Activated CD4-positive, alpha-beta T cell treated with anti-CD3 and anti-CD28 coated beads, Interleukin-2, Interleukin-6, amounts not matched to agents 100 ng/mL and 50 ng/mL, durations not matched to agents 16 hours and 8 hours (primary cell): ENCODE measurements at regions not wholly inside any gene's neighbourhood (a gene's known extent, or its start where the extent isn't known, plus 50 kb on each side); places are given as distances from the start of the nearest gene placed in this dataset.
A peak's percentile ranks its signal among the peaks of the same experiment; 100 is the strongest.

Experiments
- DNase-seq: peaks from one replicate; pipeline ENCODE4 v3.0.0-alpha.2; 2020

DNA sequence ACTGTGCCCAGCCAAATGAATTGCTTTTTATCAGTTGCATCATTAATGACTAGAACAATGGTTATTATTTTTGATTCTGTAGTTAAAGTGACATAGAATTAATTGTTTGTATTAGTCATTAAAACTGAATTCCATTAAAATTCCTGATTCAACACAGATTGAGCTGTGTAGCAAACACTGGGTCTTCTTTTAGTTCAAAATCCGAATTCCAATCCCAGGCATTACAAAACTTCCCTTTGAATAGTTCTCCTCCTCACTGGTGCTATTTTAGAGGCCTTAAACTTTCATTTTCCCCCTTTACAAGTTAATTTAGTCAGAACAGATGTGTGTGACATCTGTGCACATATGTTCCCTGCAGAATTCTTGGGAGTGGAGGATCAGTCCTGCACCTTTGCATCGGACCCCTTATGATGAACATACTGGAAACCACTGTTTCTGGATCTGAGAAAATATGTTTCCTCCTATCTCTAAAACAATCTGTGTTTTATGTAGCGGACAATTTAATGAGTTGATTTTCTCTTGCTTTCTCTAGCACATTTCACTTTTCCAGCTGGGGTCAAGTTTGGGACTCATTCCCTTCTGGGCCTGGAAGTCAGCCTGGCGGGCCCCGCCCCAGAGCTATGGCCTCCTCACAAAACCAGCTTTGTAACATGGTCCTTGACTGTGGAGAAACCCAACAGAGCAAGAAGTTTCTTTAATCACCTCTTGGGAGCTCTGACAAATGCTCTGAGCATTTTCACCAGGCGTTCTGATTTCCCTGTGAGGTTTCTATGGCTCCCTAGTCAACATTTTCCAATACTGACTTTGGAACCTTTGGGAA is 87.9 kb upstream of the MAMDC2 start:
- no peak for DNase-seq

- no peak for DNase-seq
Observed at GRCh38 chr9:69961843-69962242, 81.8 kb upstream of the MAMDC2 start.

DNA sequence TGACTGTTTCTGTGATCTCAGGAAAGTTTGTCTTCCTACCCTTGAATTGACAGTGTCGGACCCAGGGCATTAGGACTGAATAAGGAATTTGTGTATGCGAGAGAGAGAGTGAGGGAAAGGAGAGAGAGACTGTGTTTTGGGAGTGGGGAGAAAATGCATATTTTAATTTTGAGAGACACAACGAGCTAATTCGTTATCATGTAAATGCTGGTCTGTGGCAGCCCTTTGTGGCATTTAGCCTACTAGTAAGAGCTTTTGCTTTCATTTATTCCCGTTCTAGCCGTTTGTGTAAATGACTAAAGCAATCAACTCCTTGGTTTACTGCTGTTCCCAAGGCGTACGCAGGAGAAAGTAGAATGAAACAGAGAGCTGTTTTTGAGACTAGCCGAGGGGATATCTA is 79.8 kb upstream of the MAMDC2 start:
- no peak for DNase-seq

- no peak for DNase-seq
Observed at GRCh38 chr9:69964446-69964845, 79.2 kb upstream of the MAMDC2 start.

- no peak for DNase-seq
Observed at GRCh38 chr9:69965416-69966145, 78.1 kb upstream of the MAMDC2 start.

DNA sequence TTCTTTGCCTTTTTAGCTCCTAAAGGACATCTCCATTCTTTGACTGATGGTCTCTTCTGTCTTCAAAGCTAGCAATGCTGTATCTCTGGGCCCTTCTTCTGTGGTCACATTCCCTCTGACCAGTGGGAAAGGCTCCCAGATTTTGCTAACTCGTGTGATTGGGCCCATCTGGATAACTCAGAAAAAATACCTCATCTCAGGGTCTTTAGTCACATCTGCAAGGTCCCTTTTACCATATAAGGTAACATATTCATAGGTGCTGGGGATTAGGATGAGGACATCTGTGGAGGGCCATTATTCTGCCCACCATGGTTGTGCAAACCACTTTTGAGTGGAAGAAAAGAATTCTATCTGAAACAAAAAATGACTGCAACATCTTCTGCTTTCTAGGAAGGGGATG is 76.3 kb upstream of the MAMDC2 start:
- DNase-seq = no peak

- no peak for DNase-seq
Observed at GRCh38 chr9:69970001-69970533, 73.6 kb upstream of the MAMDC2 start.

- peak; percentile 62 for DNase-seq
Observed at GRCh38 chr9:69971643-69972449, 71.8 kb upstream of the MAMDC2 start.

DNA sequence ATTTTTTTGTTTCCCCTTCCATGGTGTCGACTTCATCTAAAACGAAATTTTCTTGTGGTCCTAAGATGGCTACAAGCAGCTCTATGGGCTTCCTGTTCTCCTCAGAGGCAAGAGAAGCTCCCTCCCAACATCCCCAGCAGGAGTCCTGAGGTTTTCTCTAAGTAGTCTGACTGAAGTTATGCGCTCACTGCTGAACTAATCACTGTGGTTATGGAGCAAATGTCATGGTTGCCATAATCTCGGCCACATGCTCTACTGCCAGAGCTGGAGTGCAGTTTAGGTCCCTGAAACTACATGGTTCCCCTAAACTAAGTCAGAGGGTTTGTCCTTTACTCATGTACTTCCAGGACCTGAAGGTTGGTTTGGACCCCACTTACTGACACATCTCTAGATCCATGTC is 68.0 kb upstream of the MAMDC2 start:
- no peak for DNase-seq

DNA sequence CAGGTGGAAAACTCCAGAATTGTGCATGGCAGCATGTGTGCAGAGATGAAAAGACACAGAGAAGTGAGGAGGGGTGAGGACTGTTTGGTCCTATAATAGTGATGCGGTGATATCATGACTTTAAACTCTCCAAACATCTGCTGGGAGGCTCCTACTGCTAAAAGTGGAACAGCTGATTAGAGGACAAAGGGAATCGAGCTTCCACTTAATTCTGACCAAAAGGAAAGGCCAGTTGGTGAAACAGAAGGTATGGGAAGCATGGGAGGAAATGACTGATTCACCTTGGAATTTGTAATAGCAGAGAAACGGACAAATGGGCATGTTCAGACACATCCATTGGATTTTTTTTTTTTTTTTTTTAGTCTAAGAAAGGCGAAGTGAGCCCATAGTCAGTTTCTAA is 67.5 kb upstream of the MAMDC2 start:
- no peak for DNase-seq

- DNase-seq = no peak
Observed at GRCh38 chr9:69980041-69980440, 63.6 kb upstream of the MAMDC2 start.

GRCh38 chr9:69980591-69980990 is 63.1 kb upstream of the MAMDC2 start:
- DNase-seq = no peak

DNA sequence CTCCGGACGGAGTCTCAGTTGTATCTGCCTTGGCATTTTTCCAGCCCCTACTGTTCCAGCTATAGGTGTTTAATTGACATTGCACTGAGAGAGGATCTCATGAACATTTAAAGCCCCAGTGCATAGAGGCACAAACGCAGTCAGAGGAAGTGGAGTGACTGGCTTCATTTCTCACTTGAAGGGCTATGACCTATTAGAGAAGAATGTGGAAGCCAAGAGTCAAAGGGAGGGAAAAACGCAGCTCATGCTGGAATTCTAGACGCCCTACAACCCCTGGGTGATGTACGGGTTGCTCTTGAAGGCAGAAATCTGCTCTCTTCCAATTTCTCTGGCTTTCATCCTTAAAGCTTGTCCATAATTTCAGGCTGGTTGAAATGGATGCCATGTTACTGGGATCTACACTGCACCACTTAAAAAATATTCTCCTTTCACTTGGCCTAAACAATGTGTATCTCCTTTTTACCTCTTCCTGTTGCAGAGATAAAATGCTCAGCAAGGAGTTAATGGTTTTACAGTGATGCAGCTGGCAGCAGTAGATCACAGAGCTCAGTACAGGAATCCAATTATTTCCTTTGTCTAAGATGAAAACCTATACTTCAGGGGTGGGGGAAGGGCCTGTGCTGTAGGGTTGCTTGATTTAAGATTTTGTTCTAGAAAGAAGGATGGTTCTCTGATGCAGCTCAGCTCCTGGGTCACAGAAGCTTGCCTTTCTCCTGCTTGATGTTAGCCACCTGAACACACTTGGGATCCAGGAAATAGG is 61.8 kb upstream of the MAMDC2 start:
- no peak for DNase-seq

- DNase-seq = no peak
Observed at GRCh38 chr9:69984831-69985230, 58.8 kb upstream of the MAMDC2 start.

- DNase-seq = no peak
Observed at GRCh38 chr9:69985971-69986370, 57.7 kb upstream of the MAMDC2 start.

DNA sequence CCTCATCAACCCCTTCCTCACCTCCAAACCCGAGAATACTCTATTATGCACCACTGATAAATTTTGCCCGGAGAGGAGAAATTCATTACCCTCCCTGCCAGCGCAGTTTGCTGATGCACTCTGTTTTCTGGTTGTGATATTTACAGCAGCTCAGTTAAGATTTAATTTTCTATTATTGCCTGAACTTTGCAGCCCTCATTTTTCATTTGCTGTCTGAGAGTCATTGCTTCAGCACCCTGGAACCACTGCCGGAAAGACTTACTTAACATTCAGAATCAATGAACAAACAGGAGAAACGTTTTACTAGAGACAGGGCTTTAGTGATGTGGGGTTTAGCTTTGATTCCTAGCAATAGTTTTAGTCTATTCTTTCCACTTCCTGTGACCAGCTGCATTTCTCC is 56.7 kb upstream of the MAMDC2 start:
- DNase-seq = no peak

DNA sequence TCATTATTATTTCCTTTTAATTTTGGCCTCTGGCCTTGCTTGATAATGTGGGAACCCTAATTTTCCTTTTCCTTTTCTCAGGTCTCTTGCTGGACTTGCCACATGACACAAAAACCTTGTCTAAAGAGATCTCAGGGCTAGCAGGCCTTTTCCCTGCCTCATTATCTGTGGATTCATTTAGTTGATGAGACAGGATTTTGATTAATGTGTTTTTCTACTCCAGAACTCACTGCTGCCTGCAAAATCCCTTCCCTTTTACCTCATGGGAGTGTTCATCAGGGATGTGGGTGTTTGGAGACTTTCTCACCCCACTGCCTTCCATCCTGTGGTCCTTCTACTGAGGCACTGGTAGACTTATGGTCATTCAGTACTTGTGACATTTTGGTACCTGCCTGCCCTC is 56.2 kb upstream of the MAMDC2 start:
- no peak for DNase-seq

GRCh38 chr9:69993110-69993509 is 50.5 kb upstream of the MAMDC2 start:
- no peak for DNase-seq
